Astrocyte (in vitro differentiated cells and primary cell): ENCODE measurements at regions not wholly inside any gene's neighbourhood (a gene's known extent, or its start where the extent isn't known, plus 50 kb on each side); places are given as distances from the start of the nearest gene placed in this dataset.

ENCODE experiments used
- DNase-seq: peaks from one replicate; pipeline ENCODE4 v3.0.0-alpha.2; 2010; ENCODE audit warnings: low read depth
- FAIRE-seq: peaks from 2 replicates; lab custom pipeline; 2011; peaks lifted over from hg19 to GRCh38; lab: Jason Lieb, UNC
- H2AFZ ChIP-seq: 2 replicates; pipeline ENCODE4 v1.6.0; 2012; ENCODE audit warnings: low read depth, low read length, inconsistent platforms
- H3K27ac ChIP-seq: 2 replicates; pipeline ENCODE4 v1.5.1; 2011; ENCODE audit warnings: low read depth, low read length, inconsistent platforms
- H3K27me3 ChIP-seq: 2 replicates; pipeline ENCODE4 v1.6.0; 2011; ENCODE audit warnings: low read length, inconsistent platforms; ENCODE audit not compliant: insufficient read depth
- H3K36me3 ChIP-seq: 2 replicates; pipeline ENCODE4 v1.5.1; 2011; ENCODE audit warnings: low read length, inconsistent platforms; ENCODE audit not compliant: insufficient read depth
- H3K4me1 ChIP-seq: 2 replicates; pipeline ENCODE4 v1.5.1; 2011; ENCODE audit warnings: low read length, inconsistent platforms; ENCODE audit not compliant: insufficient read depth
- H3K4me2 ChIP-seq: 2 replicates; pipeline ENCODE4 v1.6.0; 2012; ENCODE audit warnings: low read length, inconsistent platforms
- H3K4me3 ChIP-seq: 2 replicates; pipeline ENCODE4 v1.5.1; 2011; ENCODE audit warnings: low read depth, mild to moderate bottlenecking, low read length, inconsistent platforms; ENCODE audit not compliant: insufficient read depth
- H3K79me2 ChIP-seq: 2 replicates; pipeline ENCODE4 v1.6.0; 2012; ENCODE audit warnings: mild to moderate bottlenecking, low read length, inconsistent platforms; ENCODE audit not compliant: insufficient read depth
- H3K9ac ChIP-seq: 2 replicates; pipeline ENCODE4 v1.6.0; 2012; ENCODE audit warnings: mild to moderate bottlenecking, low read length, inconsistent platforms
- H3K9me3 ChIP-seq: 2 replicates; pipeline ENCODE4 v1.5.1; 2012; ENCODE audit warnings: low read depth, mild to moderate bottlenecking, low read length, inconsistent platforms; ENCODE audit not compliant: insufficient read depth
- H4K20me1 ChIP-seq: 2 replicates; pipeline ENCODE4 v1.6.0; 2012; ENCODE audit warnings: low read length, inconsistent platforms; ENCODE audit not compliant: insufficient read depth
- H3K27ac Mint-ChIP-seq: one replicate; pipeline ENCODE4 v1.8.0; 2021; ENCODE audit warnings: mild to moderate bottlenecking, mixed read lengths; ENCODE audit not compliant: unreplicated experiment
- H3K27me3 Mint-ChIP-seq: one replicate; pipeline ENCODE4 v1.8.0; 2021; ENCODE audit warnings: low read depth, mixed read lengths; ENCODE audit not compliant: unreplicated experiment
- H3K36me3 Mint-ChIP-seq: one replicate; pipeline ENCODE4 v1.8.0; 2021; ENCODE audit warnings: low read depth, mixed read lengths; ENCODE audit not compliant: unreplicated experiment
- H3K4me1 Mint-ChIP-seq: one replicate; pipeline ENCODE4 v1.8.0; 2021; ENCODE audit warnings: low read depth, mixed read lengths; ENCODE audit not compliant: unreplicated experiment
- H3K4me3 Mint-ChIP-seq: one replicate; pipeline ENCODE4 v1.8.0; 2021; ENCODE audit warnings: mild to moderate bottlenecking, moderate library complexity, mixed read lengths; ENCODE audit not compliant: unreplicated experiment
- H3K9me3 Mint-ChIP-seq: one replicate; pipeline ENCODE4 v1.8.0; 2021; ENCODE audit warnings: mild to moderate bottlenecking, mixed read lengths; ENCODE audit not compliant: unreplicated experiment
- CTCF ChIP-seq: IDR thresholded peaks from 2 replicates; pipeline ENCODE4 v1.5.1; 2011; ENCODE audit warnings: low read depth, mild to moderate bottlenecking, inconsistent platforms, low read length, moderate library complexity; ENCODE audit not compliant: insufficient read depth
- EZH2 ChIP-seq: IDR thresholded peaks from 2 replicates; pipeline ENCODE4 v1.6.1; 2012; ENCODE audit warnings: mild to moderate bottlenecking, low read length, inconsistent platforms; ENCODE audit not compliant: insufficient read depth

DNA sequence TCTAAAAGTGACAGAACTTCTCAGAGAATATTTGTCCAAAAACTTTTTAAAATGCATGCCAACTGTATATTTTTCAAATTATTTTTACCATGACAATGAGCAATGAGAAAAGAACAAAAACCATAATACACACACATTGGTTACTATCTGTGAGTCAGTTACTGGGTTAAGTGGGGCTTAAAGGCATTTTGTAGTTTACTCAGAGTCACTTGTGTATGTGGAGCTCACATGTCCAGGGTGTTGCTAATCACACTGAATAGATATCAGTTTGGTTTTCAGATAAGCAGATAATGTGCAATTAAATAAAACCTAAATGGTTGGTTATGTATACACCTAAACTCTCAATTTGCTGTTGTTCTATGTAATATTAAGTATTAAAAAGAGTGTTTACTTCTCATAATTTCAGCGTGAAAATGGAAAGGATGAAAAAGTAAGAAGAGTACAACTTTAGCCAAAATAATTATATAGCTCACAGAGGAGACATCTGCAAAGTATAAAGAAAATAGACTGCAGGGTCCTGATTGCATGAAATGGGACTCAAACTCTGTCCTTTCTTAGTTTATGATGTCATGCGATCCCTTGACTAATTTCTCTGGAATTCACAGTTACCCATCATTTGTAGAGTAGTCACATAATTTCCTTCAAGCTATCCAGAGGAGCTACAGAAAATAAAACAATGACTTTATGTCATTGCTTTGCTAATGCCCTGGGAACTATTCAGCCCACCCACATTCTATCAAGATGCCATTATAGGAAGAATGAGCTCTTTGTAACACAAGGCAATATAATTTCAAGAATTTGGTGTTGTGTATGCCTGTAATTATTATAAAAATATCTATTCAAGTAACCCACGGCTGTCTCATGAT, 388.0 kb upstream of the ZNF608 start:
- peak; percentile 99 for FAIRE-seq
- Histone ChIP-seq H3K9ac (peak overlapping the region; percentile 2), H3K4me2 (peak overlapping the region; percentile 6)

DNA sequence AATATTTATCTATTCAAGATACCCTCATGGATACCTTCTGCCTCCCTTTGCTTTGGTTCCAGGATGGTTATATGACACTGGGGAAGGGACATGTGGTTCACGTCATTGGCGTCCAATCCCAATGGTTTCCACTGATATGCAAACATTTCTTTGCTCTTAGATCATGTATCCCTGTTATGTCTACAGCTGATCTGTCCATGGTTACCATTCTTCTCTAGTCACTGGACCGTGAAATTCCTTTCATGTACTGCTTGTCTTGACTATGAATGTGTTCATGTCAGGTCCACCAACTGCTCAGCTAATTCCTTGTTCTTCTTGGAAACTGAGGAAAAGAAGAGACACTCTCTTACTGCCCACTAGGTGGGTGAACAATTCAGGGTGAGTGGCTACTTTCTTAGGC, 391.1 kb upstream of the ZNF608 start:
- Histone ChIP-seq H3K79me2 (no peaks in the 10 kb centered on the region), H3K4me1 (peaks cover 5% of the 10 kb centered on the region), H3K36me3 (no peaks in the 10 kb centered on the region), H3K9ac (no peak overlapping the region), H4K20me1 (no peaks in the 10 kb centered on the region), H3K27ac (no peak overlapping the region), H2AFZ (no peak overlapping the region), H3K27me3 (no peaks in the 10 kb centered on the region), H3K4me2 (no peak overlapping the region), H3K4me3 (no peak overlapping the region), H3K9me3 (no peaks in the 10 kb centered on the region)
- Mint-ChIP-seq H3K36me3 (no peaks in the 10 kb centered on the region), H3K27me3 (no peaks in the 10 kb centered on the region), H3K27ac (no peak overlapping the region), H3K9me3 (no peaks in the 10 kb centered on the region), H3K4me3 (no peak overlapping the region), H3K4me1 (peaks cover 24% of the 10 kb centered on the region)
- DNase-seq: peak; percentile 18
- TF ChIP-seq CTCF: no peak
- TF ChIP-seq EZH2: no peak
- FAIRE-seq: no peak

More for the DNA sequence above, 388.0 kb upstream of the ZNF608 start:
- peaks cover 17% of the 10 kb centered on the region for H3K4me1 Mint-ChIP-seq
- Histone ChIP-seq H3K9me3 (no peaks in the 10 kb centered on the region), H3K27me3 (no peaks in the 10 kb centered on the region), H3K36me3 (no peaks in the 10 kb centered on the region), H3K4me3 (no peak overlapping the region), H2AFZ (no peak overlapping the region), H4K20me1 (no peaks in the 10 kb centered on the region), H3K27ac (peak overlapping the region; percentile 79), H3K4me1 (peaks cover 5% of the 10 kb centered on the region), H3K79me2 (no peaks in the 10 kb centered on the region)
- no peaks in the 10 kb centered on the region for H3K27me3 Mint-ChIP-seq
- no peaks in the 10 kb centered on the region for H3K36me3 Mint-ChIP-seq
- peak; percentile 91 for DNase-seq
- peak overlapping the region; percentile 87 for H3K27ac Mint-ChIP-seq
- H3K9me3 Mint-ChIP-seq: no peaks in the 10 kb centered on the region
- TF ChIP-seq EZH2: no peak
- no peak for TF ChIP-seq CTCF
- no peak overlapping the region for H3K4me3 Mint-ChIP-seq

DNA sequence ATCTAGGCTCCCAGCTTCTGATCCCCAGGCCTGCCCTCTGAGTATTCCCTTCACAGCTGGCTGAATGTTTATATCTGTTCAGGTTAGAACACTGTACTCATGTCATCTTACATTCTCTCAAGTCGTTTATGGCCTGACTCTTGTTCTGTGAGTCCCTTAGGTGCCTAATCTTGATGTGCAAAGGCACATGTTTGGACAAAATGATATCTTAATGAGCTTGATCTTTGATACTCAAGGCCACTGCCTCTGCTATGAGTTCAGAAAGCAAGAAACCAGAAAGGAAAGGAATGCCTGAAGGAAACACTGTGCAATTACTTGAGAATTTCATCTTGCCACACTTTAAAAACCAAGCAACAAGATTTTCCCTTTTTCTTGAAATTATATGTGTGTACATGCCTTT, 391.8 kb upstream of the ZNF608 start:
- Histone ChIP-seq H3K27me3 (no peaks in the 10 kb centered on the region), H2AFZ (no peak overlapping the region), H4K20me1 (no peaks in the 10 kb centered on the region), H3K27ac (no peak overlapping the region), H3K4me3 (no peak overlapping the region), H3K4me2 (no peak overlapping the region), H3K4me1 (peaks cover 5% of the 10 kb centered on the region), H3K79me2 (no peaks in the 10 kb centered on the region), H3K9me3 (no peaks in the 10 kb centered on the region), H3K36me3 (no peaks in the 10 kb centered on the region), H3K9ac (no peak overlapping the region)
- no peak for FAIRE-seq
- no peak for DNase-seq
- no peak for TF ChIP-seq EZH2
- TF ChIP-seq CTCF: no peak
- Mint-ChIP-seq H3K36me3 (no peaks in the 10 kb centered on the region), H3K9me3 (no peaks in the 10 kb centered on the region), H3K4me1 (peaks cover 30% of the 10 kb centered on the region), H3K4me3 (no peak overlapping the region), H3K27ac (no peak overlapping the region), H3K27me3 (no peaks in the 10 kb centered on the region)
